ENCODE measurements at regions not wholly inside any gene's neighbourhood (a gene's known extent, or its start where the extent isn't known, plus 50 kb on each side); places are given as distances from the start of the nearest gene placed in this dataset.

GRCh38 chr15:91426412-91426811 is 326.4 kb downstream of the SV2B start:
- no peaks in the 10 kb centered on the region for H3K4me1 ChIP-seq (ENCODE audit: control insufficient read depth, insufficient read depth, low read length)
- H3K9ac ChIP-seq (ENCODE audit: control insufficient read depth, insufficient read depth, low read length): no peak overlapping the region
- H2AFZ ChIP-seq (ENCODE audit: control insufficient read depth, low read depth, low read length): no peak overlapping the region
- DNase-seq (ENCODE audit: low read depth, low spot score): no peak
- H3K27ac ChIP-seq (ENCODE audit: control insufficient read depth, insufficient read depth): no peak overlapping the region
- ChIA-PET POLR2A (no interaction called here), RAD21 (ENCODE audit: unreplicated experiment) (no interaction called here), CTCF (no interaction called here), SMC1A (ENCODE audit: uncharacterized antibody, unreplicated experiment) (interaction anchor here (1.5 kb wide), 1 partner anchor 111 kb away, joined by 3 read pairs; no protein-coding TSS in a partner anchor)
- no peaks in the 10 kb centered on the region for H3K36me3 ChIP-seq (ENCODE audit: control insufficient read depth in 2 of 2, insufficient read depth in 2 of 2, low read length in 1 of 2)
- intact Hi-C loops (cut with micrococcal nuclease; ENCODE audit: unreplicated experiment) (no loop called here), in situ Hi-C loops (cut with MboI) (no loop called here)
- no peaks in the 10 kb centered on the region for H3K79me2 ChIP-seq (ENCODE audit: control insufficient read depth, insufficient read depth, low read length)
- no TSS peak for BruUV-seq (replicated peaks)
- H3K4me2 ChIP-seq (ENCODE audit: control insufficient read depth, insufficient read depth): no peak overlapping the region
- no peak for TF ChIP-seq ETV6 (conservative IDR thresholded peaks at IDR 0.05 in 1 of 2, IDR thresholded peaks at IDR 0.05 in 1 of 2; ENCODE audit: borderline replicate concordance in 1 of 2, low read depth in 1 of 2)
- TF ChIP-seq SREBF2 (IDR thresholded peaks at IDR 0.05; ENCODE audit: low read length): no peak
- TF ChIP-seq MAX (IDR thresholded peaks at IDR 0.05; ENCODE audit: low read depth, low read length): no peak
- TF ChIP-seq NR2C2 (IDR thresholded peaks at IDR 0.05; ENCODE audit: borderline replicate concordance, control insufficient read depth, insufficient read length, low read depth): no peak
- ATAC-seq: no peak
- FAIRE-seq: no peak
- no peaks in the 10 kb centered on the region; a peak in 1 of 4 replicates for H3K27me3 ChIP-seq (replicated peaks in 1 of 2; ENCODE audit: control insufficient read depth in 2 of 2, insufficient read depth in 2 of 2, low read length in 1 of 2)
- no peak overlapping the region for H3K4me3 ChIP-seq
- 6% methylated on average over 4 of the region's 4 CpGs for WGBS (ENCODE audit: insufficient coverage, insufficient replicate concordance, low lambda C conversion rate, missing lambda C conversion rate)
- no peaks in the 10 kb centered on the region for H3K9me3 ChIP-seq (replicated peaks; ENCODE audit: control insufficient read depth, insufficient read depth, low read length)
- H4K20me1 ChIP-seq (ENCODE audit: control insufficient read depth, insufficient read depth): no peaks in the 10 kb centered on the region

GRCh38 chr15:91429973-91430372 is 329.9 kb downstream of the SV2B start:
- 88% methylated on average over 9 of the region's 9 CpGs for WGBS (ENCODE audit: insufficient coverage, insufficient replicate concordance, low lambda C conversion rate, missing lambda C conversion rate)
- Histone ChIP-seq H3K4me2 (ENCODE audit: control insufficient read depth, insufficient read depth) (no peak overlapping the region), H3K79me2 (ENCODE audit: control insufficient read depth, insufficient read depth, low read length) (no peaks in the 10 kb centered on the region), H3K9me3 (replicated peaks; ENCODE audit: control insufficient read depth, insufficient read depth, low read length) (no peaks in the 10 kb centered on the region), H3K4me1 (ENCODE audit: control insufficient read depth, insufficient read depth, low read length) (no peaks in the 10 kb centered on the region), H3K27ac (ENCODE audit: control insufficient read depth, insufficient read depth) (no peak overlapping the region), H3K36me3 (ENCODE audit: control insufficient read depth in 2 of 2, insufficient read depth in 2 of 2, low read length in 1 of 2) (no peaks in the 10 kb centered on the region), H4K20me1 (ENCODE audit: control insufficient read depth, insufficient read depth) (no peaks in the 10 kb centered on the region), H2AFZ (ENCODE audit: control insufficient read depth, low read depth, low read length) (no peak overlapping the region), H3K9ac (ENCODE audit: control insufficient read depth, insufficient read depth, low read length) (no peak overlapping the region), H3K4me3 (no peak overlapping the region), H3K27me3 (replicated peaks in 1 of 2; ENCODE audit: control insufficient read depth in 2 of 2, insufficient read depth in 2 of 2, low read length in 1 of 2) (no peaks in the 10 kb centered on the region)
- intact Hi-C loops (cut with micrococcal nuclease; ENCODE audit: unreplicated experiment): no loop called here
- BruUV-seq (replicated peaks): no TSS peak
- in situ Hi-C loops (cut with MboI): no loop called here
- DNase-seq (ENCODE audit: low read depth, low spot score) (no peak), ATAC-seq (no peak), FAIRE-seq (no peak)
- POLR2A ChIA-PET: no interaction called here
- RAD21 ChIA-PET (ENCODE audit: unreplicated experiment): no interaction called here
- CTCF ChIA-PET: no interaction called here
- SMC1A ChIA-PET (ENCODE audit: uncharacterized antibody, unreplicated experiment): interaction anchor here (1.3 kb wide), 1 partner anchor 9 kb away, joined by 4 read pairs; no protein-coding TSS in a partner anchor
- TF ChIP-seq YBX1 (IDR thresholded peaks at IDR 0.05): no peak
- TF ChIP-seq ZNF384 (IDR thresholded peaks at IDR 0.05; ENCODE audit: borderline replicate concordance, low read depth, low read length): no peak
- no peak for TF ChIP-seq ELK1 (IDR thresholded peaks at IDR 0.05; ENCODE audit: low read depth, low read length)
- TF ChIP-seq TAF1 (IDR thresholded peaks at IDR 0.05; ENCODE audit: borderline replicate concordance, low read depth, low read length): no peak
- TF ChIP-seq ZZZ3 (IDR thresholded peaks at IDR 0.05; ENCODE audit: control insufficient read depth, insufficient read length, low read depth): no peak
- no peak for TF ChIP-seq ZNF24 (IDR thresholded peaks at IDR 0.05)
- TF ChIP-seq JUND (IDR thresholded peaks at IDR 0.05; ENCODE audit: low read depth, low read length): no peak
- TF ChIP-seq ESRRA (IDR thresholded peaks at IDR 0.05; ENCODE audit: low read length): no peak
- no peak for TF ChIP-seq PAX8 (IDR thresholded peaks at IDR 0.05)
- TF ChIP-seq RAD21 (IDR thresholded peaks at IDR 0.05; ENCODE audit: insufficient read depth, low read depth, low read length): no peak
- TF ChIP-seq ZNF207 (IDR thresholded peaks at IDR 0.05; ENCODE audit: borderline replicate concordance): no peak
